Right kidney (tissue), 1 donor: ENCODE measurements at regions not wholly inside any gene's neighbourhood (a gene's known extent, or its start where the extent isn't known, plus 50 kb on each side); places are given as distances from the start of the nearest gene placed in this dataset.

Experiments
- DNase-seq: peaks from one replicate; pipeline ENCODE4 v3.0.0-alpha.2; 2016

GRCh38 chr5:18114151-18114757, 480.0 kb downstream of the TAF11L14 start:
- no peak for DNase-seq

DNA sequence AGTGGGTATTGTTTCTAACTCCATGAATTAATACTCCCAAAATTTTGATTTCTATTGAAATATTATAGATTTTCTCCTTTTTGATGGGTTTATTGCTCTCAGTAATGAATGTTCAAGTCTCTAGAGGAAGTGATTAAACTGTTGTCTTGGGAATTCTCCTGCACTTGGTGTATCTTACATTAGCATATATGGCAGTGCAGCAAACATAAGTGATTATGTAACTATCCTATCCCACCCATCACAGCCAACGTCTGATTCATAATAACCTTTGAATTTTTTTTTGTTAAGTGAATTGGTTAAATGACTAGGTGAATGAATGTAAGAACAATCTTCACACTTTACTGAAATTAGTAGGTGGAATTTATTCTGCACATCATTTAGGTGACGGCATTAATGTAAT, 483.7 kb downstream of the TAF11L14 start:
- DNase-seq, result no peak

DNA sequence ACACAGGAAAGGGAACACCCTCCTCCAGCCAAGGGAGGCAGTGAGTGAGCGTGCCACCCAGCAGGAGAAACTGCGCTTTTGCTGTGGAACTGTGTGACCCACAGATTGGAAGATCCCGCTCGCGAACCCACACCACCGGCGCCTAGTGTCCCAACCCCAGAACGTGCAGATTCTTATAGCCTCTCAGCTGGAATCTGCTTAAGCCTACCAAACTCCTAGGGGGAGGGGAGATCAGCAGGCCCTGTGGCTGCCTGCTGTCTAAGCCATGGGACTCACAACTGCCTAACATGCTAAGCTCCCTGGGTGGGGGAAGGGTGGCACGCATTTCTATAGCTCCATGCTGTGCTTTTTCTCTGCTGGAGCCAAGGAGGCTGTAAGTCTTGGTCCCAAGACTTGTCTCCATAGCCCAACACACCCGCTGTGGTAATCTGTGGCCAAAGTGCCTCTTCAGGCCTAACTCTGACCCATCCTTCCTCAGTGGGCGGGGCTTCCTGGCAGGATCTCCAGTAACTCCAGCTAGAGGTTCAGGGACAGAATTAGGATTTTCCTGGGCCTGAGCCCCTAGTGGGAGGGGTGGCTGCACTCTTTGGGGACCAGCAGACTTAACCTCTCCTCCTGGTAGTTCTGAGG, 485.0 kb downstream of the TAF11L14 start:
- no peak for DNase-seq

DNA sequence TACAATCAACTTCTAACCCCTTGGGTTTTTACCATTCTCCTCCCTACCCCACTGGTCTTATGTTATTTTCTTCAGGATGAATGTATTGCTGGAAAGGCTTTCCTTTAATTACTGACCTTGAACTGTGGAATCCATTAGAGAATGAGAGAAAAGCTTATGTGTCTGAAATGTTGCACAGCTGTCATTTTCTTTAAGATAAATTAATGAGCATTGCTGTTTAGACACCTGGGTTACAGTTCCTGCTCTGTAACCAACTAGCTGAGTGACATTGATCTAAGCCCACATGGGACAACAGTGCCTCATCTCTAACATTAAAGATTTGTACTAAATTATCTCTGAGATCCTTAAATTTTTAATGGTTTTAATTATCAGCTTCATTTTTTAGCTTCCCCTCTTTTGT, 507.0 kb downstream of the TAF11L14 start:
- DNase-seq, result no peak

DNA sequence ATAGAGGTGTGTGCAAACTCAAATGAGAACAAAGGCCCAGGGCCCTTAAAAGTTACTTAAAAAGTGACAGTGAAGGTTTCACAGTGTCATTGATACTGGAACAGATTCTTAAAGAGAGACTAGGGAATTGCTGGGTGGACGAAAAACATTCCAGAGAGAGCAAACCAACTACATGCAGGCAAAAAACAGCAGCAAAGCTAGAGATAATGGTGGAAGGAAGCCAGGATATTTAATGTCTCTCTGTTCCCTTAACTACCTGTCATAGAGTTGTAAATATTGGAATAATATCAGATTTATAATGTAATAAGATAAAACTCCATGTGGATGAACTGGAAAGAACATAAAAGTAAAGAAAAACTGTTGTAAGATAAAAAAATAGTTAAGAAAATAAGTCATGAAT, 508.6 kb downstream of the TAF11L14 start:
- no peak for DNase-seq

DNA sequence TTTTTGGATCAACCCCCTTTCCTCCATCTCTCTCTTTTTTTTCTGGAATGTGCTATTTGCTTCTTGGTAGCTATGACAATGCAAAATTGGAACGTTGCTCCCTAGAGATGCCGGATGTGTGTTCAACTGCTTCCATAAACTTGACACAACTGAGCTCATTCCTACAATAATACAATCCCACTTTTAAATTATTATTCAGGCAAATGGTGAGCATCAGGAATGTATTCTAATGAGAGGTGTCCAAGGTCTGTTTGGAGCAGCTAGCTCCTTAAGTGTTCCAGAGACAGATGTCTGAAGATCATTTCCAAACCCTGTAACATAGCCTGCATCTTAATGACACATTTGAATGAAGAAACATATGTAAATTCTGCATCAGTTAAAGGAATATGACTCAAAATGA, 518.4 kb downstream of the TAF11L14 start:
- DNase-seq, result no peak

DNA sequence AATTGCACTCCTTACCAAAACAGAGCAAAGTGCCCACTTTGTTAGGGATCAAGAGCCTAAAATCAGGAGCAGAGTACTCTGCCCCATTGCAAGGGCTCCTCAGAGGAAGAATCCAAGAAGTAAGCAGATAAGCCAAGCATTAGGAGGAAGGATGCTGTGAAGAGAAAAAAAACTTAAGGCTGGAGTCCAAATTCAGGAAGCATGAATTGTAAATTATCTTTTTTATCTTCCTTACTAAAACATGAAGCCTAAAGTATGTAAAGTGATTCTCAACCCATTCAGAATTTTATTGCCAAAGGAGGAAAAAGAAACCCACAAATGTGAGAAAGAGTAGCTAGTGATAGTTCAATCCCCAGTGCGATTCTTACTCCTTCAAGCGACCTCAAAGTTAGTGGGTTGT, 523.9 kb downstream of the TAF11L14 start:
- DNase-seq, result no peak

DNA sequence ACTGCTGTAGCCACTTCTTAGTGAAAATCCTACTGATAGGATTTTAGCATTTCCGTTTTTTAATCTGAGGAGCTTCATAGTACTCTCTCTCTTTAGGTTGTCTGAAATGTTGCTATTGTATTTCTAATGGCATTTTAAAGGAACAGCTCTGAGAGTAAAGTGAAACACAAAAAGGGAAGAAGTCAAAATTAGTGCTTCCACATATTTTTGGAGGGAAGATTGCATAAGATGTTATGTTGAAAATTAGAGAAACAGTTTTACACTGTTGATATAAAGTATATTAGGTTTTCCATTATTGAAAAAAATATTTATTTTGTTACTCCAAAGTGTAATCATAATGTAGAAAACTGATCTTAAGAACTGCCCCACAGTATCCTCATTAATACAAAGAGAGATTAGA, 525.1 kb downstream of the TAF11L14 start:
- no peak for DNase-seq

GRCh38 chr5:18171684-18172083, 537.4 kb downstream of the TAF11L14 start:
- no peak for DNase-seq

DNA sequence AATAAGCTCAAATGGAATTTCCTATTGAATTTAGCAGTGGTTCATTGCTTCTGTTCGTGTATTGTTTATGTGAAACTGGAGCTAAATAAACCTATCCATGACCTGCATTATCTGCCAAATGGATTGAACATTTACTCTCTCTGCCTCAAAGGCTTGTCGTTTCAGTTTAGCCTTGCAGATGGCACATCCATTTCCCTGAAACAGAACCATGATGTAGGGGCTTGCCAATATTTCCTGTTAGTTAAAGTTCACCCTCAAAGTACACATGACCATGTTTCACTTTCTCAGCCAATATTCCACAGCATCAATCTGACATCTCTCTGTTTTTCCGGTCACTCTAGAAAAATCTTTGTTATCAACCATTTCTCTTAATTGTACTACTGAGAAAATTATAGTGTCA, 545.3 kb downstream of the TAF11L14 start:
- peak; percentile 3 for DNase-seq

GRCh38 chr5:18181575-18181974, 547.3 kb downstream of the TAF11L14 start:
- no peak for DNase-seq

DNA sequence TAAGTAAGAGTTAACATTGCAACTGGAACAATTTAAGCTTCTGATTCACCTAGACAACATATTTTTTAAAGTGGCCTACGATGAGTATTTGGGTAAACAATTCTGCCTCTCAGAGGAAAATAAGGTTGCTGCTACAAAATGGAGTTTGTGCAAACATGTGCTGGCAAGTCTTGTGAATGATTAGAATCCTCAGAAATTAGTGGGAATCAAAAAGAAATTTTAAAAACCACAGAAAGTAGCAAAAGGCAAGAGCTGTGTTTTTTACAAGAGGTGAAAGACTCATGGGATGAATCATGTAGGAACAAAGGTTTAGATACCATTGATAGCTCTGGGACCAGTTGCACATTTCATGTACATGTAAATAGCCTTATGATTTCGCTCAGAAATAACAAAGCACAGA, 561.6 kb downstream of the TAF11L14 start:
- no peak for DNase-seq

DNA sequence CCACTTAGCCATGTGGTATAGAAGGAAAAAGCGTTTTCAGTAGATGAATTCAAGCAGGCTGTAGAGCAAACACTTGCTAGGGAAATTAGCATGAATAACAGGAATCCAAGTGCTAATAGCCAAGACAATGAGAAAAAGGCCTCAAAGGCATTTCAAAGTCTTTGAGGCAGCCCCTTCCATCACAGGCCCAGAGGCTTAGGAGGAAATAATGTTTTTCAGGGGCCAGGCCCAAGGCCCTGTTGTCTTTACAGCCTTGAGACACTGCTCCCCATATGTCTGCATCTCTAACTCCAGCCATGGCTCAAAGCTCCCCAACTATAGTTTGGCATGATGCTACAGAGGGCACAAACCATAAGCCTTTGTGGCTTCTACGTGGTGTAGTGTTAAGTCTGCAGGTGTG, 563.5 kb downstream of the TAF11L14 start:
- DNase-seq, result no peak

DNA sequence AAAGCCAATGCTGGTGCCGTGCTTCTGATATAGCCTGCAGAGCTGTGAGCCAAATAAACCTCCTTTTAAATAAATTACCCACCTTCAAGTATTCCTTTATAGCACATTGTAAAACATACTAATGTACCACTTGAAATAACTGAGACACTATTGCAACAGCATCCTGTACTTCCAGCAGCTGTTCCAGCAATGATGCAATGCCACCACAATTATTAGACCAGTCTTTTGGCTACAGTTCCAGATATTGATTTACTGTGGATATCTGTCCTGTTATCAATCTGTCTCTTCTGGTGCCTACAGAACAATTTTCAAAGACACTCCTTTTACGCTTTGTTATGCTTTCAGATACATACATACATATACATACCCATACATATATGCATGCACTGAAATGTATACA, 567.9 kb downstream of the TAF11L14 start:
- DNase-seq, result no peak

DNA sequence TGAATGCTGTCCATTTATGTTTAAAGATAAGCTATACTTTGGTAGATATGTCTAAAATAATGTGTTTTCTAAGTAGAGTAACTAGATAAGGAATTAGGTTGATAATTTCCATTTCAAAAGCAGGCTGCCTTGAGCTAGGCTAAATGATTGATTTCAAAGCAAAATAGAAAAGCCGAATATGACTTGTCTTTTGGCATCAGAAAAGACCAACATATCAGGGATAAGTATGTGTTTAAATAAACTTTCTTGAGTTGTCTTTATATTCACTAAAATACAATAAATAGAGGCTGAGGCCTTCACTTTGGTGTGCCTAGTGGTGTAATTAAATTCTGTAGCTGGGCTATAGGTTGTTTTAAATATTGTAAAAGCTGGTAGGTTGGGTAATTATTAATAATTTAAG, 569.0 kb downstream of the TAF11L14 start:
- DNase-seq, result no peak

- no peak for DNase-seq
These were observed 579.4 kb downstream of the TAF11L14 start for GRCh38 chr5:18213666-18214065.

GRCh38 chr5:18216016-18216415, 581.8 kb downstream of the TAF11L14 start:
- DNase-seq, result no peak

- DNase-seq, result no peak
These were observed 582.5 kb downstream of the TAF11L14 start for GRCh38 chr5:18216729-18217128.

DNA sequence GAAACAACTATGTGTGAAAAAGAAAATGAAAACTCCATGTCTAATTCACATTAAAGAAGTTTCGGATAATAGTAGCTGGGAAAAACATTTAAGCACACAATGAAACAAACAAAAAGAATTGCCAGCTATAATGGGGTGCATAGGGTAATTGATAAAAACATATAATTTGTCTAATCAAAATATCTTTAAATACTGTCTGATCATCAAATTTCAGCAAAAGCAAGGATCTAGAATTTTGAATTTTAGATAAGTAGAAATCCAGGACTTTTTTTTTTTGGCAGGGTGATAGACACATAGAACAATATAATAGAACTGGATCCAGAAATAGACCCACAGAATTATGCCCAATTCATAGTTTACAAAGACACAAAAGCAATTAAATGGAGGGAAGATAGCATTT, 585.0 kb downstream of the TAF11L14 start:
- no peak for DNase-seq

GRCh38 chr5:18220631-18221030, 586.4 kb downstream of the TAF11L14 start:
- no peak for DNase-seq

DNA sequence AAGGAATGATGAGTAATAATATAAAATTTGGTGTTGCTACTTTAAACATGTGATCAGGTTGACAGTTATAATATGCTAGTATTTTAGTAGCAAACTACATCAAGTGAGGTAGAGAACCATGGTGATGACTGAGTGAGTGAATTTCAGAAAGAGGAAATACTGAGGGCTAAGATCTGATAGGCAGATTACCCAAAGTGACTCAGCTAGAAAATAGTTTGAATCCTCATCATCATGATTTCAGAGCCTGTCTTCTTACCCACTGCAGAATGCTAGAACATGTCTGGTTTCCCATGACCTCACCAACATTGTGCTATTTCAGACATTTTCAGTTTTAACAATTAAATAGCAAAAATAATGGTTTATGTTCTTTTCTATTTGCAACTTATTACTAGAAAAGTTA, 602.1 kb downstream of the TAF11L14 start:
- no peak for DNase-seq

GRCh38 chr5:18238321-18238720, 604.1 kb downstream of the TAF11L14 start:
- DNase-seq, result no peak

GRCh38 chr5:18240971-18241370, 606.7 kb downstream of the TAF11L14 start:
- DNase-seq, result no peak

- DNase-seq, result no peak
These were observed 609.6 kb downstream of the TAF11L14 start for GRCh38 chr5:18243846-18244245.

GRCh38 chr5:18244309-18244708, 610.0 kb downstream of the TAF11L14 start:
- no peak for DNase-seq
